ENCODE measurements at regions not wholly inside any gene's neighbourhood (a gene's known extent, or its start where the extent isn't known, plus 50 kb on each side); places are given as distances from the start of the nearest gene placed in this dataset.

DNA sequence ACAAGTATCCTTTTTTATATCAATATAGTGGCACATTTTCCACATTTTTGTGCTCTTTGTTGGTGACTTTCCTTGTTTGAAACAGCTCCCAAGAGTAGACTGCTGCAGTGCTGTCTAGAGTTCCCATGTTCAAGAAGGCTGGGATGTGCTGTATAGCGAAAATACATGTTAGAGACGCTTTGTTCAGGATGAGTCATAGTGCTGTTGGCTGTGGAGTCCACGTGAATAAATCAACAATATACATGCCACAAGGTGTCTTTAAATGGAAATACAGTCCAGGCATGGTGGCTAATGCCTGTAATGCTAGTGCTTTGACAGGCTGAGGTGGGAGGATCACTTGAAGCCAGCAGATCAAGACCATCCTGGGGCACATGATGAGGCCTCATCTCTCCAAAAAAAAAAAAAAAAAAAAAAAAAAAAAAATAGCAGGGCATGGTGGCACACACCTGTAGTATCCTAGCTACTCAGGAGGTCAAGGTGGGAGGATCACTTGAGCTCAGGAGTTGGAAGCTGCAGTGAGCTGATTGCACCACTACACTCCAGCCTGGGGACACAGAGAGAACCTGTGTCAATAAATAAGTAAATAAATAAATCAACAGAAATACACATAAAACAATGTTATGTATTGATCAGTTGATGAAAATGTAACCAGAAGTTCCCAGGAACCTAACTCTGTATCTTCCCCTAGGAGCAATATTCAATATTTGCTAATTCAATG lies 256.8 kb upstream of the STS start:
- dilution Hi-C loops (cut with MboI; ENCODE audit: extremely low pct_ligation_motif_present, low sequenced_read_pairs): no loop called here
- no peak overlapping the region for H3K9ac ChIP-seq (ENCODE audit: control insufficient read depth, extremely low read depth, insufficient read depth, low read length)
- H4K20me1 ChIP-seq (ENCODE audit: control insufficient read depth, extremely low read depth, insufficient read depth, low read length): no peaks in the 10 kb centered on the region
- H3K4me3 ChIP-seq (ENCODE audit: control insufficient read depth in 2 of 3, extremely low read depth in 1 of 3, insufficient read depth in 2 of 3, low read depth in 1 of 3, low read length in 3 of 3): no peak overlapping the region
- no peaks in the 10 kb centered on the region for H3K9me1 ChIP-seq (ENCODE audit: control insufficient read depth, extremely low read depth, insufficient read depth, low read length)
- no peaks in the 10 kb centered on the region for H3K79me2 ChIP-seq (ENCODE audit: control insufficient read depth, insufficient read depth, low read length)
- no peaks in the 10 kb centered on the region for H3K36me3 ChIP-seq (ENCODE audit: control insufficient read depth in 2 of 2, extremely low read depth in 1 of 2, insufficient read depth in 2 of 2, low read length in 2 of 2)
- H3K4me2 ChIP-seq (ENCODE audit: control insufficient read depth, extremely low read depth, insufficient read depth, low read depth, low read length): no peak overlapping the region
- no peak for TF ChIP-seq EZH2 (IDR thresholded peaks at IDR 0.05; ENCODE audit: low read length)
- TF ChIP-seq, protein P1, sequence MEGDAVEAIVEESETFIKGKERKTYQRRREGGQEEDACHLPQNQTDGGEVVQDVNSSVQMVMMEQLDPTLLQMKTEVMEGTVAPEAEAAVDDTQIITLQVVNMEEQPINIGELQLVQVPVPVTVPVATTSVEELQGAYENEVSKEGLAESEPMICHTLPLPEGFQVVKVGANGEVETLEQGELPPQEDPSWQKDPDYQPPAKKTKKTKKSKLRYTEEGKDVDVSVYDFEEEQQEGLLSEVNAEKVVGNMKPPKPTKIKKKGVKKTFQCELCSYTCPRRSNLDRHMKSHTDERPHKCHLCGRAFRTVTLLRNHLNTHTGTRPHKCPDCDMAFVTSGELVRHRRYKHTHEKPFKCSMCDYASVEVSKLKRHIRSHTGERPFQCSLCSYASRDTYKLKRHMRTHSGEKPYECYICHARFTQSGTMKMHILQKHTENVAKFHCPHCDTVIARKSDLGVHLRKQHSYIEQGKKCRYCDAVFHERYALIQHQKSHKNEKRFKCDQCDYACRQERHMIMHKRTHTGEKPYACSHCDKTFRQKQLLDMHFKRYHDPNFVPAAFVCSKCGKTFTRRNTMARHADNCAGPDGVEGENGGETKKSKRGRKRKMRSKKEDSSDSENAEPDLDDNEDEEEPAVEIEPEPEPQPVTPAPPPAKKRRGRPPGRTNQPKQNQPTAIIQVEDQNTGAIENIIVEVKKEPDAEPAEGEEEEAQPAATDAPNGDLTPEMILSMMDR (optimal IDR thresholded peaks at IDR 0.05 in 1 of 3, IDR thresholded peaks at IDR 0.05 in 1 of 3, conservative IDR thresholded peaks at IDR 0.05 in 1 of 3; ENCODE audit: extremely low read depth in 1 of 3, insufficient read depth in 2 of 3, low read length in 3 of 3): no peak
- no peak for DNase-seq (ENCODE audit: low read depth, low spot score)
- H3K27ac ChIP-seq (ENCODE audit: control insufficient read depth, insufficient read depth, low read length): no peak overlapping the region
- H3K9me3 ChIP-seq (ENCODE audit: control insufficient read depth, low read depth, low read length): no peaks in the 10 kb centered on the region
- no peaks in the 10 kb centered on the region for H3K4me1 ChIP-seq (ENCODE audit: control insufficient read depth, extremely low read depth, insufficient read depth, low read length)
- no peak overlapping the region for H2AFZ ChIP-seq (ENCODE audit: control insufficient read depth, low read length)
- H3K27me3 ChIP-seq (ENCODE audit: control insufficient read depth, extremely low read depth, insufficient read depth, low read length): no peaks in the 10 kb centered on the region
- no peak for FAIRE-seq

DNA sequence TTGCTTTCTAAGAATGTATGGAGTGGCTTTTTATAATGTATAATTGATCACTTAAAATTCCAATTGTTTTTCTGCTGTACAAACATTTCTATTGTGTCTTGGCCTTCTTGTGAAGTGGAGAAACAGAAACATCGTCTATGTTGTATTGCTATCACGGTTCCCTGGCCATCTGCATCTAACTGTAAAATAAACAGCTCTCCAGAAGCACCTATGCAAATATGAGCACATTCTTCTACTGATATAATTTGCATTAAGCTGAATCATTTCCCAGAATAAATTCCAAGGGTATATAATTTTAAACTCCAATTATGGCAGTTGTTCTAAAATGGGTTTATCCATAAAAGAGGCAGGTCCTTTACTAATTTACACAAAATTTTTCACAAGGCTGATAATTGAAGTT lies 261.6 kb upstream of the STS start:
- Histone ChIP-seq H2AFZ (ENCODE audit: control insufficient read depth, low read length) (no peak overlapping the region), H3K27me3 (ENCODE audit: control insufficient read depth, extremely low read depth, insufficient read depth, low read length) (no peaks in the 10 kb centered on the region), H3K4me1 (ENCODE audit: control insufficient read depth, extremely low read depth, insufficient read depth, low read length) (no peaks in the 10 kb centered on the region), H3K79me2 (ENCODE audit: control insufficient read depth, insufficient read depth, low read length) (no peaks in the 10 kb centered on the region), H3K4me2 (ENCODE audit: control insufficient read depth, extremely low read depth, insufficient read depth, low read depth, low read length) (no peak overlapping the region), H4K20me1 (ENCODE audit: control insufficient read depth, extremely low read depth, insufficient read depth, low read length) (no peaks in the 10 kb centered on the region), H3K4me3 (ENCODE audit: control insufficient read depth in 2 of 3, extremely low read depth in 1 of 3, insufficient read depth in 2 of 3, low read depth in 1 of 3, low read length in 3 of 3) (no peak overlapping the region), H3K9me1 (ENCODE audit: control insufficient read depth, extremely low read depth, insufficient read depth, low read length) (no peaks in the 10 kb centered on the region), H3K27ac (ENCODE audit: control insufficient read depth, insufficient read depth, low read length) (no peak overlapping the region), H3K36me3 (ENCODE audit: control insufficient read depth in 2 of 2, extremely low read depth in 1 of 2, insufficient read depth in 2 of 2, low read length in 2 of 2) (no peaks in the 10 kb centered on the region), H3K9ac (ENCODE audit: control insufficient read depth, extremely low read depth, insufficient read depth, low read length) (no peak overlapping the region), H3K9me3 (ENCODE audit: control insufficient read depth, low read depth, low read length) (no peaks in the 10 kb centered on the region)
- dilution Hi-C loops (cut with MboI; ENCODE audit: extremely low pct_ligation_motif_present, low sequenced_read_pairs): no loop called here
- DNase-seq (ENCODE audit: low read depth, low spot score) (no peak), FAIRE-seq (no peak)
- TF ChIP-seq, protein P1 (optimal IDR thresholded peaks at IDR 0.05 in 1 of 3, IDR thresholded peaks at IDR 0.05 in 1 of 3, conservative IDR thresholded peaks at IDR 0.05 in 1 of 3; ENCODE audit: extremely low read depth in 1 of 3, insufficient read depth in 2 of 3, low read length in 3 of 3): no peak
- TF ChIP-seq EZH2 (IDR thresholded peaks at IDR 0.05; ENCODE audit: low read length): no peak

Measured in keratinocyte (primary cell).